SU-DHL-6 (cell line): ENCODE measurements at regions not wholly inside any gene's neighbourhood (a gene's known extent, or its start where the extent isn't known, plus 50 kb on each side); places are given as distances from the start of the nearest gene placed in this dataset.

Source experiments
- CTCF ChIP-seq: fragments of 200-600 bp; sonication (generic); IDR thresholded peaks from one replicate; pipeline ENCODE4 v1.5.1; 2017; ENCODE audit warnings: antibody characterized with exemption, mild to moderate bottlenecking, low read length, moderate library complexity; ENCODE audit not compliant: insufficient read depth, poor library complexity, severe bottlenecking
- EZH2phosphoT487 ChIP-seq: fragments of 200-600 bp; sonication (generic), shearing (Covaris generic); conservative IDR thresholded peaks from 2 replicates; pipeline ENCODE4 v1.6.1; 2018; ENCODE audit warnings: mild to moderate bottlenecking, antibody characterized with exemption, low read length, moderate library complexity, mixed read lengths

GRCh38 chr12:73677520-73678291 lies 859.9 kb upstream of the ATXN7L3B start:
- TF ChIP-seq CTCF (no peak), EZH2phosphoT487 (no peak)
